Mesendoderm (in vitro differentiated cells): ENCODE measurements at regions not wholly inside any gene's neighbourhood (a gene's known extent, or its start where the extent isn't known, plus 50 kb on each side); places are given as distances from the start of the nearest gene placed in this dataset.

ENCODE experiments used
- DNase-seq: peaks from one replicate; pipeline ENCODE4 v3.0.0; 2013
- H2AK5ac ChIP-seq: 2 replicates; pipeline ENCODE4 v1.6.1; 2013; ENCODE audit warnings: low read length, inconsistent platforms
- H2BK120ac ChIP-seq: 2 replicates; pipeline ENCODE4 v1.6.1; 2013; ENCODE audit warnings: low read depth, mild to moderate bottlenecking, low read length, moderate library complexity, mixed read lengths
- H2BK15ac ChIP-seq: replicated peaks from 2 replicates; pipeline ENCODE4 v1.6.1; 2013; ENCODE audit warnings: low read depth, mild to moderate bottlenecking, moderate library complexity
- H2BK5ac ChIP-seq: 2 replicates; pipeline ENCODE4 v1.6.1; 2013; ENCODE audit warnings: low read length, inconsistent platforms
- H3K18ac ChIP-seq: 2 replicates; pipeline ENCODE4 v1.6.1; 2013; ENCODE audit warnings: mild to moderate bottlenecking, low read length, mixed read lengths
- H3K23ac ChIP-seq: one replicate; pipeline ENCODE4 v1.6.1; 2013; ENCODE audit warnings: low read length
- H3K27ac ChIP-seq: 2 replicates; pipeline ENCODE4 v1.5.1; 2013; ENCODE audit warnings: low read depth, mild to moderate bottlenecking, inconsistent platforms, low read length, moderate library complexity
- H3K27me3 ChIP-seq: 2 replicates; pipeline ENCODE4 v1.6.1; 2013; ENCODE audit warnings: low read length, control low read depth, mild to moderate bottlenecking, inconsistent platforms; ENCODE audit not compliant: insufficient read depth, poor library complexity
- H3K36me3 ChIP-seq: 2 replicates; pipeline ENCODE4 v1.6.1; 2013; ENCODE audit warnings: low read length, inconsistent platforms; ENCODE audit not compliant: control insufficient read depth, insufficient read depth
- H3K4ac ChIP-seq: one replicate; pipeline ENCODE4 v1.6.1; 2013; ENCODE audit warnings: low read depth, mild to moderate bottlenecking, low read length, moderate library complexity
- H3K4me1 ChIP-seq: 2 replicates; pipeline ENCODE4 v1.6.1; 2013; ENCODE audit warnings: low read depth, low read length, inconsistent platforms; ENCODE audit not compliant: control insufficient read depth
- H3K4me2 ChIP-seq: 2 replicates; pipeline ENCODE4 v1.6.1; 2013; ENCODE audit warnings: low read length
- H3K4me3 ChIP-seq: 2 replicates; pipeline ENCODE4 v1.5.1; 2013; ENCODE audit warnings: mild to moderate bottlenecking, low read length
- H3K56ac ChIP-seq: one replicate; pipeline ENCODE4 v1.6.1; 2013; ENCODE audit warnings: low read length
- H3K79me1 ChIP-seq: 2 replicates; pipeline ENCODE4 v1.6.1; 2013; ENCODE audit warnings: low read length, inconsistent platforms
- H3K79me2 ChIP-seq: 2 replicates; pipeline ENCODE4 v1.6.1; 2013; ENCODE audit warnings: mild to moderate bottlenecking, low read length; ENCODE audit not compliant: control insufficient read depth, insufficient read depth
- H3K9ac ChIP-seq: 2 replicates; pipeline ENCODE4 v1.6.1; 2013; ENCODE audit warnings: low read length, inconsistent platforms
- H4K5ac ChIP-seq: one replicate; pipeline ENCODE4 v1.6.1; 2013; ENCODE audit warnings: low read length
- H4K8ac ChIP-seq: one replicate; pipeline ENCODE4 v1.6.1; 2013; ENCODE audit warnings: low read depth, mild to moderate bottlenecking, control low read depth, low read length, moderate library complexity
- WGBS: extraction: QIAGEN DNeasy Blood & Tissue Kit; methylation state at CpG from one replicate; pipeline ENCODE4 v1.1.7; 2013; ENCODE audit warnings: low lambda C conversion rate, missing lambda C conversion rate; ENCODE audit not compliant: insufficient coverage; ENCODE audit errors: extremely low coverage; 5-methylcytosine and 5-hydroxymethylcytosine counted together

GRCh38 chr14:46058964-46059563 lies 592.5 kb downstream of the RPL10L start:
- H4K5ac ChIP-seq, result no peak overlapping the region
- H4K8ac ChIP-seq, result no peak overlapping the region
- H3K79me1 ChIP-seq, result no peaks in the 10 kb centered on the region
- no peaks in the 10 kb centered on the region for H3K79me2 ChIP-seq
- no peak for DNase-seq
- no CpG with 5 or more reads among the region's 4 CpGs for WGBS
- no peak overlapping the region for H2BK15ac ChIP-seq
- no peak overlapping the region for H2BK5ac ChIP-seq
- H3K4me3 ChIP-seq, result no peak overlapping the region
- no peaks in the 10 kb centered on the region for H3K4me1 ChIP-seq
- no peak overlapping the region for H3K27ac ChIP-seq
- no peaks in the 10 kb centered on the region for H3K36me3 ChIP-seq
- H3K18ac ChIP-seq, result no peak overlapping the region
- no peak overlapping the region for H3K56ac ChIP-seq
- no peaks in the 10 kb centered on the region for H3K27me3 ChIP-seq
- H3K23ac ChIP-seq, result no peak overlapping the region
- no peak overlapping the region for H2BK120ac ChIP-seq
- no peak overlapping the region for H2AK5ac ChIP-seq
- no peak overlapping the region for H3K4me2 ChIP-seq
- no peak overlapping the region for H3K9ac ChIP-seq
- H3K4ac ChIP-seq, result no peak overlapping the region

GRCh38 chr14:46057799-46058198 lies 593.8 kb downstream of the RPL10L start:
- H3K56ac ChIP-seq, result no peak overlapping the region
- H3K4me3 ChIP-seq, result no peak overlapping the region
- no peak for DNase-seq
- H3K4me2 ChIP-seq, result no peak overlapping the region
- H2BK15ac ChIP-seq, result no peak overlapping the region
- no peak overlapping the region for H2BK5ac ChIP-seq
- no peak overlapping the region for H3K4ac ChIP-seq
- no peaks in the 10 kb centered on the region for H3K4me1 ChIP-seq
- H3K27ac ChIP-seq, result no peak overlapping the region
- H2BK120ac ChIP-seq, result no peak overlapping the region
- H4K5ac ChIP-seq, result no peak overlapping the region
- no peak overlapping the region for H3K18ac ChIP-seq
- H3K79me1 ChIP-seq, result no peaks in the 10 kb centered on the region
- H3K79me2 ChIP-seq, result no peaks in the 10 kb centered on the region
- H3K23ac ChIP-seq, result no peak overlapping the region
- H4K8ac ChIP-seq, result no peak overlapping the region
- H2AK5ac ChIP-seq, result no peak overlapping the region
- H3K9ac ChIP-seq, result no peak overlapping the region
- H3K27me3 ChIP-seq, result no peaks in the 10 kb centered on the region
- H3K36me3 ChIP-seq, result no peaks in the 10 kb centered on the region

GRCh38 chr14:46054526-46054925 lies 597.1 kb downstream of the RPL10L start:
- Histone ChIP-seq H4K8ac (no peak overlapping the region), H3K4me3 (no peak overlapping the region), H3K79me1 (no peaks in the 10 kb centered on the region), H3K36me3 (no peaks in the 10 kb centered on the region), H3K9ac (no peak overlapping the region), H3K4me1 (no peaks in the 10 kb centered on the region), H2BK15ac (no peak overlapping the region), H4K5ac (no peak overlapping the region), H3K56ac (no peak overlapping the region), H3K23ac (no peak overlapping the region), H3K79me2 (no peaks in the 10 kb centered on the region), H3K4me2 (no peak overlapping the region), H2BK5ac (no peak overlapping the region), H3K4ac (no peak overlapping the region), H3K18ac (no peak overlapping the region), H2AK5ac (no peak overlapping the region), H3K27ac (no peak overlapping the region), H3K27me3 (no peaks in the 10 kb centered on the region), H2BK120ac (no peak overlapping the region)
- no CpG with 5 or more reads among the region's 2 CpGs for WGBS
- no peak for DNase-seq

- Histone ChIP-seq H3K36me3 (no peaks in the 10 kb centered on the region), H3K79me2 (no peaks in the 10 kb centered on the region), H3K23ac (no peak overlapping the region), H3K79me1 (no peaks in the 10 kb centered on the region), H3K4ac (no peak overlapping the region), H4K8ac (no peak overlapping the region), H3K9ac (no peak overlapping the region), H3K18ac (no peak overlapping the region), H3K4me1 (no peaks in the 10 kb centered on the region), H2BK5ac (no peak overlapping the region), H3K27me3 (no peaks in the 10 kb centered on the region), H4K5ac (no peak overlapping the region), H2AK5ac (no peak overlapping the region), H3K27ac (no peak overlapping the region), H3K4me3 (no peak overlapping the region), H3K56ac (no peak overlapping the region), H2BK15ac (no peak overlapping the region), H3K4me2 (no peak overlapping the region), H2BK120ac (no peak overlapping the region)
- no peak for DNase-seq
- no CpG with 5 or more reads among the region's 1 CpG for WGBS
These were observed 598.4 kb downstream of the RPL10L start for GRCh38 chr14:46053221-46053620.

- no CpG with 5 or more reads among the region's 1 CpG for WGBS
- no peaks in the 10 kb centered on the region for H3K36me3 ChIP-seq
- no peak overlapping the region for H3K18ac ChIP-seq
These were observed 599.8 kb downstream of the RPL10L start for GRCh38 chr14:46051796-46052195.

GRCh38 chr14:46048127-46048526 lies 603.5 kb downstream of the RPL10L start:
- DNase-seq, result peak; percentile 96
- no peak overlapping the region for H2BK15ac ChIP-seq
- H2AK5ac ChIP-seq, result no peak overlapping the region
- no peak overlapping the region for H3K27ac ChIP-seq
- no peaks in the 10 kb centered on the region for H3K79me1 ChIP-seq
- WGBS, result no CpG with 5 or more reads among the region's 3 CpGs
- H3K79me2 ChIP-seq, result no peaks in the 10 kb centered on the region
- H3K23ac ChIP-seq, result no peak overlapping the region
- no peak overlapping the region for H3K18ac ChIP-seq
- no peak overlapping the region for H3K9ac ChIP-seq
- H2BK120ac ChIP-seq, result no peak overlapping the region
- no peak overlapping the region for H4K5ac ChIP-seq
- H2BK5ac ChIP-seq, result no peak overlapping the region
- no peak overlapping the region for H4K8ac ChIP-seq
- no peak overlapping the region for H3K4me2 ChIP-seq
- H3K36me3 ChIP-seq, result no peaks in the 10 kb centered on the region
- no peaks in the 10 kb centered on the region for H3K27me3 ChIP-seq
- no peaks in the 10 kb centered on the region for H3K4me1 ChIP-seq
- no peak overlapping the region for H3K4me3 ChIP-seq
- H3K4ac ChIP-seq, result no peak overlapping the region
- H3K56ac ChIP-seq, result no peak overlapping the region

More at GRCh38 chr14:46051796-46052195, 599.8 kb downstream of the RPL10L start:
- Histone ChIP-seq H3K79me2 (no peaks in the 10 kb centered on the region), H3K23ac (no peak overlapping the region), H3K4me3 (no peak overlapping the region), H3K9ac (no peak overlapping the region), H4K8ac (no peak overlapping the region), H3K4me1 (no peaks in the 10 kb centered on the region), H3K79me1 (no peaks in the 10 kb centered on the region), H3K4ac (no peak overlapping the region), H2BK5ac (no peak overlapping the region), H3K56ac (no peak overlapping the region), H2BK15ac (no peak overlapping the region), H3K27me3 (no peaks in the 10 kb centered on the region), H2BK120ac (no peak overlapping the region), H3K4me2 (no peak overlapping the region), H4K5ac (no peak overlapping the region), H3K27ac (no peak overlapping the region), H2AK5ac (no peak overlapping the region)
- no peak for DNase-seq
